ENCODE measurements at regions not wholly inside any gene's neighbourhood (a gene's known extent, or its start where the extent isn't known, plus 50 kb on each side); places are given as distances from the start of the nearest gene placed in this dataset.

DNA sequence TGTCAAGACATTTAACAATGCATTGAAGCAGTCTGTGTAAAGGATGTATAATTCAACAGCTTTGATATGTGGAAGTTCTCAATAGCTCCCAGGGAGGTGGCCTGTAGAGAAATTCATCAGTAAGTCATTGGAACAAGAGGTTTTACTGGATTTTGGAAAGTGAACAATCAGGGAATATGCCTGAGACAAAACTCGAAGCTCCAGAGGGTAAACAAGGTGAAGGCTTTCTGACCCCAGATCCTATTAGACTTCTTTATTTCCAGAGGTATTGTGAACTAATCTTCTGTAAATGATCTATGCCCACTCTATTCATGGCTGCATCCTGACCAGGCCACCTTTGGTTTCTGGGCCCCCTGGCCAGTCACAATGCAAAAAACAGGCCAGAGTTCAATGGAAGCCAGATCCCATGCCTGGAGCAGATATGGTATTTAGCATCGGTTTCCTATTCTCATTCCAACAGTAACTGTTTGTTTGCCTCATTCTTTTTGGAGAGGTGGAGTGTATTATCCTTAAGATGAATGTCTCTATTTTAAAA, 177.3 kb downstream of the SATB1 start:
- no peak for TF ChIP-seq JUND (IDR thresholded peaks at IDR 0.05; ENCODE audit: low read depth)
- in situ Hi-C loops (cut with HindIII; ENCODE audit: low pct_unique_long_range_greater_than_20kb, low sequenced_read_pairs), result no loop called here
- DNase-seq (ENCODE audit: low read depth in 1 of 2, low spot score in 1 of 2), result peak in 1 of 2 experiments; percentile 25

GRCh38 chr3:18247139-18247695, 177.9 kb downstream of the SATB1 start:
- no peak for TF ChIP-seq JUND (IDR thresholded peaks at IDR 0.05; ENCODE audit: low read depth)
- no peak for DNase-seq (ENCODE audit: low read depth in 1 of 2, low spot score in 1 of 2)
- in situ Hi-C loops (cut with HindIII; ENCODE audit: low pct_unique_long_range_greater_than_20kb, low sequenced_read_pairs), result no loop called here

- TF ChIP-seq JUND (IDR thresholded peaks at IDR 0.05; ENCODE audit: low read depth), result no peak
- in situ Hi-C loops (cut with HindIII; ENCODE audit: low pct_unique_long_range_greater_than_20kb, low sequenced_read_pairs), result no loop called here
- DNase-seq (ENCODE audit: low read depth in 1 of 2, low spot score in 1 of 2), result no peak
These were observed 178.6 kb downstream of the SATB1 start for GRCh38 chr3:18246336-18247060.

DNA sequence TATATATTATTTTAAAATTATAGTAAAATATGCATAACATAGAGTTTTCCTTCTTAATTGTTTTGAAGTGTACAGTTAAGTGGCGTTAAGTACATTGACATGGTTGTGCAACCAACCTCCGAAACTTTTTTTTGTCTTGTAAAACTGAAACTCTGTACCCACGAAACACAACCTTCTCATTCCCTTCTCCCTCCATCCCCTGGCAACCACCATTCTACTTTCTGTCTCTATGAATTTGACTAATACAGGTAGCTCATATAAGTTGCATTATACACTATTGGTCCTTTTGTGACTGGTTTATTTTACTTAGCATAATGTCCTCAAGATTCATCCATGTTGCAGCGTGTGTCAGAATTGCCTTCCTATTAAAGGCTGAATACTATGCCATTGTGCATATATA, 179.4 kb downstream of the SATB1 start:
- in situ Hi-C loops (cut with HindIII; ENCODE audit: low pct_unique_long_range_greater_than_20kb, low sequenced_read_pairs), result no loop called here
- DNase-seq (ENCODE audit: low read depth in 1 of 2, low spot score in 1 of 2), result no peak
- no peak for TF ChIP-seq JUND (IDR thresholded peaks at IDR 0.05; ENCODE audit: low read depth)

DNA sequence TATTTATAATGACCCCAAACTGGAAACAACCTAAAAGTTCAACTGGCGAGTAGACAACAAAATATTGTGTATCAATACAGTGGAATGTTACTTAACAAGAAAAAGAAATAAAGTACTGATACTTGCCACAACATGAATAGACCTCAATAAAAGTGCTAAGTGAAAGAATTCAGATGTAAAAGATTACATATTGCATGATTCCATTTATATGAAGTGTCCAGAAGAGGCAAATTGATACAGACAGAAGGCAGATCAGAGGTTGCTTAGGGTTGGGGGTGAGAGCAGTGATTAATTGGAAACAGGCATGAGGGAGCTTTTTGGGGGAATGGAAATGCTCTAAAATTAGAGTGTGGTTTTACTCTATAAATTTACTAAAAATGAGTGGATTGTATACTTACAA, 183.3 kb downstream of the SATB1 start:
- in situ Hi-C loops (cut with HindIII; ENCODE audit: low pct_unique_long_range_greater_than_20kb, low sequenced_read_pairs), result no loop called here
- TF ChIP-seq JUND (IDR thresholded peaks at IDR 0.05; ENCODE audit: low read depth), result no peak
- DNase-seq (ENCODE audit: low read depth in 1 of 2, low spot score in 1 of 2), result no peak

DNA sequence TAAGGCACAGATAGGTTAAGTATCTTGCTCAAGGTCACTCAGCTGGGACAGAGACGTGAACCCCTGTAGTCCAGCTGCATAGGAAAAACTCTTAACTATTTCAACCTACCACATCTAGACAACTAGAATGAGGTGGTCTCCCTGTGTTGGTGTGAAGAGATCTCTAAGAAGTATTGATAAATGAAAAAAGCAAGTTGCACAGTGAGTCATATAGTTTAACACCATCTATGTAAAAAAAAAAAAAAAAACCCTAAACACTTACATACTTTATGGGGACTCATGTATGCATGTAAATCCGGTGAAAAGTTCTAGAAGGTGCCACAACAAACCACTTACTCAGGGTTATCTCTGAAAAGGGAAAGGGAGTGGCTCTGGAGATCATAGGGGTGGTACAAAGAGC, 185.5 kb downstream of the SATB1 start:
- no peak for DNase-seq (ENCODE audit: low read depth in 1 of 2, low spot score in 1 of 2)
- in situ Hi-C loops (cut with HindIII; ENCODE audit: low pct_unique_long_range_greater_than_20kb, low sequenced_read_pairs), result no loop called here
- TF ChIP-seq JUND (IDR thresholded peaks at IDR 0.05; ENCODE audit: low read depth), result no peak

GRCh38 chr3:18238746-18239331, 186.3 kb downstream of the SATB1 start:
- no peak for TF ChIP-seq JUND (IDR thresholded peaks at IDR 0.05; ENCODE audit: low read depth)
- in situ Hi-C loops (cut with HindIII; ENCODE audit: low pct_unique_long_range_greater_than_20kb, low sequenced_read_pairs), result no loop called here
- no peak for DNase-seq (ENCODE audit: low read depth in 1 of 2, low spot score in 1 of 2)

- in situ Hi-C loops (cut with HindIII; ENCODE audit: low pct_unique_long_range_greater_than_20kb, low sequenced_read_pairs), result no loop called here
- no peak for TF ChIP-seq JUND (IDR thresholded peaks at IDR 0.05; ENCODE audit: low read depth)
- no peak for DNase-seq (ENCODE audit: low read depth in 1 of 2, low spot score in 1 of 2)
These were observed 186.8 kb downstream of the SATB1 start for GRCh38 chr3:18238332-18238731.

DNA sequence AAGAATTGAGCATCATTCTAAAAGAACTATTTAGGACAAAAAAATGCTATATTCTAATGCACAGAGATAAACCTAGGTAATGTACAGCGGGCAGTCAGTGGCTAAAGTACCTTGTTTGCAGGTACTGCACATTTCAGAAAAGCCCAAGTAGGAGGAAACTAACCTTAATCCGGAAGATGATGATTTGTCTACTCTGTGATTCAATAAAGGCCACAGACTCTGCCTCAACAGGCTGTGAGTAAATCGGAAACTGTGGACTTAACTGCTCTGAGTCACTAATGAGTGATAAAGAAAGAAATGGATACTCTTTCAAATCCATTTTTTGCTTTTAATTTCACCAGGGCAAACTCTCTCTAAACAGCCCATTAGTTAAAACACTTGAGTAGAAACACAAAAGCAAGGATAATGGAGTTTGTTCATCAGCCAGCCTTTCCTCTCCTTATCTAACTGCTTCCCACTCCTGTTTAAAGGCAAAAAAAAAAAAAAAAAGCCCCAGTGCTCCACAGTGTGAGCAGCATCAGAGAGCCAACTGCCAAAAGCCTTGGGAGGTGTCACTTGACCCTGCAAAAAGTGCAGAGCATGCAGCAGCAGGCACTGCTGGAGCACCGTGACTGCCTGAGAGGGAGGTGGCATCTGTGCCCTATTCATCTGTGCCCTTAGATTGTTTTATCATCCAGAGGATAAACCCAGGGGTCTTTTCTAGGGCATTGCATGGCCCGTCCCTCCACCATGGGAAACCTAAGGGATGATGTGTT, 187.7 kb downstream of the SATB1 start:
- in situ Hi-C loops (cut with HindIII; ENCODE audit: low pct_unique_long_range_greater_than_20kb, low sequenced_read_pairs), result no loop called here
- DNase-seq (ENCODE audit: low read depth in 1 of 2, low spot score in 1 of 2), result no peak
- no peak for TF ChIP-seq JUND (IDR thresholded peaks at IDR 0.05; ENCODE audit: low read depth)

DNA sequence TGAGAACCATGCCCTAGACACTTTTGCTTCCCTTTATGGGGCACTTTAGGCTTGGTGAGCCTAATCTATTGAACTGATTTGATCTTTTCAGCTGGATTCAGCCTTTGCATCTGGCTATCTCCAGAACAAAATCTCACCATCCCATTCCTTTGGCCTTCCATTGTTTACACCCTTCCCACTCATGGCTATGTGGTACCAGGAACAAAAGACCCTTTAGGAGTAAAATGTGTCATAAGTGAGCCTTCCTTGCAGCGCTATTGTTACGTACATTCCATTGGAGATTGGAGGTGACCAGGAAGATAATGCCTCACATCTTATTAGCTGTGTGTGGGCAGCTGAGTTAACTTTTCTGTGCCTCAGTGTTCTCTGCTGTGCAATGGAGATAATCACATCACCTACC, 188.4 kb downstream of the SATB1 start:
- TF ChIP-seq JUND (IDR thresholded peaks at IDR 0.05; ENCODE audit: low read depth), result no peak
- in situ Hi-C loops (cut with HindIII; ENCODE audit: low pct_unique_long_range_greater_than_20kb, low sequenced_read_pairs), result no loop called here
- DNase-seq (ENCODE audit: low read depth in 1 of 2, low spot score in 1 of 2), result no peak

- in situ Hi-C loops (cut with HindIII; ENCODE audit: low pct_unique_long_range_greater_than_20kb, low sequenced_read_pairs), result no loop called here
- TF ChIP-seq JUND (IDR thresholded peaks at IDR 0.05; ENCODE audit: low read depth), result no peak
- peak in 1 of 2 experiments; percentile 64 for DNase-seq (ENCODE audit: low read depth in 1 of 2, low spot score in 1 of 2)
These were observed 190.3 kb downstream of the SATB1 start for GRCh38 chr3:18234717-18235335.

DNA sequence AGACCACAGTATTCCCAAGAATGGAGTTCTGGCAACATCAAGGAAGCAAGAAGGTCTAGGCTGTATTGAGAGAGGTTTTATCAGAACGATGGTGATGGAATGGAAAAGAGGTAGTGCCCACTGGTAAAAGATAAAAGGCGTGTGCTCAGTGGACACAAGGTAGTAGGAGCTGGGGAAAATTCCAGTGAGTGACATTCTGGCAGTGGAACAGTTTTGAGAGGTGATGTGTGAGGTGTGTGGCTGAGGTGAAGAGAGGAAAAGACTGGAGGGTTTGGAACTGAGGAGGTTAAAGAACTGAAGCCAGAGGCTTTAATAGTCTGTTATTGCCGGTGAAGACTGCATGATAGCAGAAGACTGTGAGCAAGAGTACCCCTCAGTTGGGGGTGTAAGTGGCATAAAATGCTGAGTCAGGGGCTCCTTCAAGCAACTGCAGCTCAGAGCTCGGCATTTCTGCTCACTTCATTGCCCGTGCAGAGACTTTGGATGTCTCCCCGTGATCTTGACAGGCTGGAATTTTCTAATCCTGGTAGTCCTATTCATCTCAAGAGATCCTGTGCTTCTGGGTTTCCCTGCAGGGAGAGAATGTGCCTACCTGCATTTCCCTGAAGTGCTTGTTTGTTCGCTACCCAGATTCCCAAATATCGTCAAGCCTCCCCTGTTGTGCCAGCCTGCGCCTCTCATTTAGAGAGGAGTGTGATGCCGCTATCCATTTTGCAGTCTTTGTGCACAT, 191.0 kb downstream of the SATB1 start:
- in situ Hi-C loops (cut with HindIII; ENCODE audit: low pct_unique_long_range_greater_than_20kb, low sequenced_read_pairs), result no loop called here
- peak in 1 of 2 experiments; percentile 13 for DNase-seq (ENCODE audit: low read depth in 1 of 2, low spot score in 1 of 2)
- TF ChIP-seq JUND (IDR thresholded peaks at IDR 0.05; ENCODE audit: low read depth), result no peak

All from T47D (cell line).